ENCODE measurements at regions not wholly inside any gene's neighbourhood (a gene's known extent, or its start where the extent isn't known, plus 50 kb on each side); places are given as distances from the start of the nearest gene placed in this dataset.

DNA sequence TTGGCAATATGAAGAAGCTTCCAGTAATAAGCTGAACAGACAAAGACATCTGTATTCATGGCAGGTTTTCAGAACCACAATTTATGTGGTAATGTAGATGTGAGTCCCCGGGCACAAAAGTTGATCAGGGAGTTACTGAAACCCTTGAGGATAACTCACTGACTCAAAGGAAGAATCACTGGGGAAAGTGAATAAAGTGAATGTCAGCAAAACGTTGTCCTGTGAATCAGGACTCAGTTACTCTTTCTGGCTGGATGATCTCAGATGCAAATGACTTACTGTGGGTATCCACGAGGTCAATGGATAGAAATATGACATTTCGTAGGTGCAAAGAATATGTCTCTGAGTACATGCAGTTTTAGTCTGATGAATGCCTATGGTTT lies 172.8 kb upstream of the CTBP2 start:
- TF ChIP-seq FOXK2 (IDR thresholded peaks at IDR 0.05) = no peak
- TF ChIP-seq FOXA1 (IDR thresholded peaks at IDR 0.05) = no peak
- no peak for TF ChIP-seq ELF4 (IDR thresholded peaks at IDR 0.05)
- TF ChIP-seq FOXM1 (IDR thresholded peaks at IDR 0.05; ENCODE audit: borderline replicate concordance) = no peak
- TF ChIP-seq CTBP1 (IDR thresholded peaks at IDR 0.05; ENCODE audit: borderline replicate concordance) = no peak
- TF ChIP-seq, protein P1, sequence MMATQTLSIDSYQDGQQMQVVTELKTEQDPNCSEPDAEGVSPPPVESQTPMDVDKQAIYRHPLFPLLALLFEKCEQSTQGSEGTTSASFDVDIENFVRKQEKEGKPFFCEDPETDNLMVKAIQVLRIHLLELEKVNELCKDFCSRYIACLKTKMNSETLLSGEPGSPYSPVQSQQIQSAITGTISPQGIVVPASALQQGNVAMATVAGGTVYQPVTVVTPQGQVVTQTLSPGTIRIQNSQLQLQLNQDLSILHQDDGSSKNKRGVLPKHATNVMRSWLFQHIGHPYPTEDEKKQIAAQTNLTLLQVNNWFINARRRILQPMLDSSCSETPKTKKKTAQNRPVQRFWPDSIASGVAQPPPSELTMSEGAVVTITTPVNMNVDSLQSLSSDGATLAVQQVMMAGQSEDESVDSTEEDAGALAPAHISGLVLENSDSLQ (IDR thresholded peaks at IDR 0.05) = no peak
- TF ChIP-seq BHLHE40 (IDR thresholded peaks at IDR 0.05; ENCODE audit: borderline replicate concordance) = no peak
- no peak for TF ChIP-seq L3MBTL2 (conservative IDR thresholded peaks at IDR 0.05)
- no peak for TF ChIP-seq ARNT (IDR thresholded peaks at IDR 0.05)
- TF ChIP-seq SUZ12 (IDR thresholded peaks at IDR 0.05) = no peak
- no peak for TF ChIP-seq SP1 (IDR thresholded peaks at IDR 0.05)
- no peak for TF ChIP-seq NFRKB (IDR thresholded peaks at IDR 0.05)
- no peak for TF ChIP-seq ZNF384 (IDR thresholded peaks at IDR 0.05)
- no peak for TF ChIP-seq TARDBP (IDR thresholded peaks at IDR 0.05)
- TF ChIP-seq HDGF (IDR thresholded peaks at IDR 0.05; ENCODE audit: borderline replicate concordance) = no peak
- DNase-seq (ENCODE audit: extremely low spot score) = no peak
- ChIA-PET POLR2A (no interaction called here), CTCF (no interaction called here)

DNA sequence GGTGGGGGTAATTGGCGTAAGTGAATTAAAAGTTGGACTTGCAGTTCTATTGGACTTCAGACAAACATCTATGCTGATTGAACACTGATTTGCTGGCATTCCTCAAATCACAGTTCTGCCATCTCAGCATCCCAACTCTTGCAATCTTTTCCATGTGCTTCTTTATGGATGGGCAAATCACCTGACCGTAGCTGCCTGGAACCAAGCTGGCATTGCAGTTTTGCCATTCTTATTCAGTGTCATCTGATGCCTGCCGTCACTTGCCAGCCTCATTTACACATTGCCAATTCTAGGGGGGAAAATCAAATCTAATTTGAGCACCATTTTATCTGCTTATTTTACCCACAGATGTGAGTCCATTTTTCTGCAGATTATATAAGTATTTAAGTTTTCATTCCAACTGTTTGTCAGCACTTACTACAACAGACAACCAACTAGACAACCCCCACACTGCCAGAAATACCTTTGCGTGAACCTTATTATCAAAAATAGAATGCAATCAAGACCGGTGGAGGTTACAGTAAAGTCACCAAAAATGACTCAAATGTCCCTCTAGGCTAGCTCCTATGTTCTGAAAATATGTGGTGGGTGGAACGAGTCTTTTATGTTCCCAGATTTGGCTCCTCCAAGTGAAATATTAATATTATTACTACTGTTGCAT lies 172.3 kb upstream of the CTBP2 start:
- no peak for TF ChIP-seq SP1 (IDR thresholded peaks at IDR 0.05)
- TF ChIP-seq SUZ12 (IDR thresholded peaks at IDR 0.05) = no peak
- TF ChIP-seq TARDBP (IDR thresholded peaks at IDR 0.05) = no peak
- TF ChIP-seq L3MBTL2 (conservative IDR thresholded peaks at IDR 0.05) = no peak
- TF ChIP-seq, protein P1 (IDR thresholded peaks at IDR 0.05) = no peak
- TF ChIP-seq ELF4 (IDR thresholded peaks at IDR 0.05) = no peak
- no peak for TF ChIP-seq ARNT (IDR thresholded peaks at IDR 0.05)
- no peak for TF ChIP-seq FOXK2 (IDR thresholded peaks at IDR 0.05)
- TF ChIP-seq ZNF384 (IDR thresholded peaks at IDR 0.05) = no peak
- no peak for TF ChIP-seq NFRKB (IDR thresholded peaks at IDR 0.05)
- TF ChIP-seq HDGF (IDR thresholded peaks at IDR 0.05; ENCODE audit: borderline replicate concordance) = no peak
- no peak for TF ChIP-seq BHLHE40 (IDR thresholded peaks at IDR 0.05; ENCODE audit: borderline replicate concordance)
- ChIA-PET CTCF (no interaction called here), POLR2A (no interaction called here)
- DNase-seq (ENCODE audit: extremely low spot score) = no peak

- DNase-seq (ENCODE audit: extremely low spot score) = no peak
- TF ChIP-seq FOXK2 (IDR thresholded peaks at IDR 0.05) = no peak
- no peak for TF ChIP-seq HDGF (IDR thresholded peaks at IDR 0.05; ENCODE audit: borderline replicate concordance)
- no peak for TF ChIP-seq CTBP1 (IDR thresholded peaks at IDR 0.05; ENCODE audit: borderline replicate concordance)
- no peak for TF ChIP-seq FOXA1 (IDR thresholded peaks at IDR 0.05)
- no peak for TF ChIP-seq LEF1 (IDR thresholded peaks at IDR 0.05; ENCODE audit: borderline replicate concordance)
- TF ChIP-seq BHLHE40 (IDR thresholded peaks at IDR 0.05; ENCODE audit: borderline replicate concordance) = no peak
- TF ChIP-seq ZNF384 (IDR thresholded peaks at IDR 0.05) = no peak
- no peak for TF ChIP-seq TARDBP (IDR thresholded peaks at IDR 0.05)
- TF ChIP-seq ARNT (IDR thresholded peaks at IDR 0.05) = no peak
- TF ChIP-seq SP1 (IDR thresholded peaks at IDR 0.05) = no peak
- TF ChIP-seq NFRKB (IDR thresholded peaks at IDR 0.05) = no peak
- no peak for TF ChIP-seq ELF4 (IDR thresholded peaks at IDR 0.05)
- TF ChIP-seq, protein P1 (IDR thresholded peaks at IDR 0.05) = no peak
- TF ChIP-seq SUZ12 (IDR thresholded peaks at IDR 0.05) = no peak
- no peak for TF ChIP-seq L3MBTL2 (conservative IDR thresholded peaks at IDR 0.05)
- TF ChIP-seq FOXM1 (IDR thresholded peaks at IDR 0.05; ENCODE audit: borderline replicate concordance) = no peak
- CTCF ChIA-PET = interaction anchor here (0.9 kb wide), 1 partner anchor 12 kb away, joined by 3 read pairs; no protein-coding TSS in a partner anchor
- POLR2A ChIA-PET = no interaction called here
These were observed 170.7 kb upstream of the CTBP2 start for GRCh38 chr10:125331056-125331455.

GRCh38 chr10:125329056-125329455 lies 168.7 kb upstream of the CTBP2 start:
- no peak for DNase-seq (ENCODE audit: extremely low spot score)
- CTCF ChIA-PET = no interaction called here
- POLR2A ChIA-PET = no interaction called here
- TF ChIP-seq SP1 (IDR thresholded peaks at IDR 0.05) = no peak
- TF ChIP-seq ELF4 (IDR thresholded peaks at IDR 0.05) = no peak
- TF ChIP-seq FOXM1 (IDR thresholded peaks at IDR 0.05; ENCODE audit: borderline replicate concordance) = no peak

DNA sequence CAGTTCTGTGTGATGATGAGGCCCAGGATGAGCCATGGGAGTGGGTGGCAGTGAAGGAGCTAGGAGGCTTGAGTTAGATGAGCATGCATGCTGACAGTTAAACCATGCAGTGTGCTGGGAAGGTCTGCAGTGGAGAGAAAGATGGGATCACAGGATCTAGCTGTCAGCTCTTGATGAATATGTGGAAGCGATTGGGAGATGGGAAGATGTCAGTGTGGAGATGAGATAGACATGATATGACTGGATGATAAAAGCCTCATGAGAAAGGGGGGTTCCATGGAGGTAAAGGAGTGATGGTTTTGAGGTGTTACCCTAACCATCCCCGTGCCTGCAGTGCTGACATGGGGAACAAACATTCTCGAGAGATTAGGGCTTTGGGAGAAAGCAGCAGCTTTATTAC lies 165.0 kb upstream of the CTBP2 start:
- TF ChIP-seq L3MBTL2 (conservative IDR thresholded peaks at IDR 0.05) = no peak
- no peak for TF ChIP-seq NFRKB (IDR thresholded peaks at IDR 0.05)
- no peak for TF ChIP-seq LEF1 (IDR thresholded peaks at IDR 0.05; ENCODE audit: borderline replicate concordance)
- no peak for DNase-seq (ENCODE audit: extremely low spot score)
- POLR2A ChIA-PET = no interaction called here
- CTCF ChIA-PET = no interaction called here

GRCh38 chr10:125316436-125316835 lies 156.1 kb upstream of the CTBP2 start:
- ChIA-PET CTCF (no interaction called here), POLR2A (no interaction called here)
- TF ChIP-seq LEF1 (IDR thresholded peaks at IDR 0.05; ENCODE audit: borderline replicate concordance) (no peak), FOXM1 (IDR thresholded peaks at IDR 0.05; ENCODE audit: borderline replicate concordance) (no peak), ZNF384 (IDR thresholded peaks at IDR 0.05) (no peak), ELF4 (IDR thresholded peaks at IDR 0.05) (no peak), CTBP1 (IDR thresholded peaks at IDR 0.05; ENCODE audit: borderline replicate concordance) (no peak), ARNT (IDR thresholded peaks at IDR 0.05) (no peak), SUZ12 (IDR thresholded peaks at IDR 0.05) (no peak), FOXK2 (IDR thresholded peaks at IDR 0.05) (no peak), HDGF (IDR thresholded peaks at IDR 0.05; ENCODE audit: borderline replicate concordance) (no peak), TARDBP (IDR thresholded peaks at IDR 0.05) (no peak), BHLHE40 (IDR thresholded peaks at IDR 0.05; ENCODE audit: borderline replicate concordance) (no peak), NFRKB (IDR thresholded peaks at IDR 0.05) (no peak), FOXA1 (IDR thresholded peaks at IDR 0.05) (no peak), L3MBTL2 (conservative IDR thresholded peaks at IDR 0.05) (no peak), SP1 (IDR thresholded peaks at IDR 0.05) (no peak)
- TF ChIP-seq, protein P1 (IDR thresholded peaks at IDR 0.05) = no peak
- no peak for DNase-seq (ENCODE audit: extremely low spot score)
